T-cell (primary cell): ENCODE measurements at regions not wholly inside any gene's neighbourhood (a gene's known extent, or its start where the extent isn't known, plus 50 kb on each side); places are given as distances from the start of the nearest gene placed in this dataset.

Experiments used
- ATAC-seq, 4 experiments: fragments of 200-7000 bp in 3 of 4; fragments of 150-1000 bp in 1 of 4; cut with Tn5 transposase; replicated peaks in 1 of 4; 1 replicate in 3 of 4; 2 replicates in 1 of 4; pipeline ENCODE4 v1.10.0; 2021; ENCODE audit warnings: moderate library complexity in 3 of 4, mild to moderate bottlenecking in 2 of 4, moderate number of reproducible peaks in 1 of 4
- CTCF ChIA-PET, 2 donors: fragments of 300-600 bp; sonication (Branson Sonifier 250); formaldehyde crosslinking; loops; one replicate each; lab custom pipeline; 2022; ENCODE audit warnings: antibody characterized with exemption in 2 of 2; lab: Charles Lee
- POLR2A ChIA-PET, 2 donors: fragments of 300-600 bp; sonication (Branson Sonifier 250); formaldehyde crosslinking; loops; one replicate each; lab custom pipeline; 2022; ENCODE audit warnings: antibody characterized with exemption in 2 of 2; lab: Charles Lee
- DNase-seq, 35 experiments: peaks; one replicate each; pipeline versions ENCODE4 v3.0.0 to v3.0.0-alpha.2; 2013 to 2023
- H3K27ac ChIP-seq: one replicate; pipeline ENCODE4 v1.5.1; 2013; ENCODE audit warnings: low read length
- H3K27me3 ChIP-seq, 2 experiments: replicated peaks in 1 of 2; 1 replicate in 1 of 2; 2 replicates in 1 of 2; pipeline versions ENCODE4 v1.6.1 to v1.7.0; 2013; ENCODE audit warnings: low read length in 1 of 2, mixed read lengths in 1 of 2; ENCODE audit not compliant: control insufficient read depth in 2 of 2, insufficient read depth in 2 of 2; ENCODE audit errors: extremely low read depth in 1 of 2
- H3K36me3 ChIP-seq, 2 donors: 1 replicate in 1 of 2; 2 replicates in 1 of 2; pipeline versions ENCODE4 v1.6.1 to v1.7.0; 2013; ENCODE audit warnings: low read length in 1 of 2; ENCODE audit not compliant: control insufficient read depth in 2 of 2, insufficient read depth in 1 of 2; ENCODE audit errors: extremely low read depth in 1 of 2
- H3K4me1 ChIP-seq, 2 experiments: 1 replicate in 1 of 2; 2 replicates in 1 of 2; pipeline versions ENCODE4 v1.6.1 to v1.7.0; 2013; ENCODE audit warnings: low read length in 2 of 2, mixed read lengths in 1 of 2; ENCODE audit not compliant: insufficient read depth in 2 of 2, control insufficient read depth in 1 of 2; ENCODE audit errors: extremely low read depth in 1 of 2
- H3K4me3 ChIP-seq, 2 donors: 1 replicate in 1 of 2; 2 replicates in 1 of 2; pipeline versions ENCODE4 v1.5.1 to v1.7.0; 2013; ENCODE audit warnings: mild to moderate bottlenecking in 2 of 2, low read length in 1 of 2, moderate library complexity in 1 of 2; ENCODE audit not compliant: control insufficient read depth in 1 of 2; ENCODE audit errors: extremely low read depth in 1 of 2
- H3K9me3 ChIP-seq: 2 replicates; pipeline ENCODE4 v1.7.0; 2013
- H3K27ac Mint-ChIP-seq, 2 donors: one replicate each; pipeline ENCODE4 v1.8.0; 2020 to 2021; ENCODE audit warnings: mild to moderate bottlenecking in 2 of 2, mixed read lengths in 2 of 2
- H3K27me3 Mint-ChIP-seq, 2 donors: one replicate each; pipeline ENCODE4 v1.8.0; 2021 to 2022; ENCODE audit warnings: mixed read lengths in 2 of 2
- H3K36me3 Mint-ChIP-seq: one replicate; pipeline ENCODE4 v1.8.0; 2021; ENCODE audit warnings: mixed read lengths
- H3K4me1 Mint-ChIP-seq, 3 donors: one replicate each; pipeline ENCODE4 v1.8.0; 2020 to 2022; ENCODE audit warnings: mixed read lengths in 3 of 3, mild to moderate bottlenecking in 1 of 3
- H3K4me3 Mint-ChIP-seq, 3 donors: one replicate each; pipeline ENCODE4 v1.8.0; 2020 to 2022; ENCODE audit warnings: mild to moderate bottlenecking in 3 of 3, mixed read lengths in 3 of 3, moderate library complexity in 3 of 3
- H3K9me3 Mint-ChIP-seq, 3 donors: one replicate each; pipeline ENCODE4 v1.8.0; 2020 to 2022; ENCODE audit warnings: mixed read lengths in 3 of 3
- WGBS: methylation state at CpG from one replicate; pipeline ENCODE4 v1.1.5; 2013; ENCODE audit warnings: missing lambda C conversion rate; ENCODE audit not compliant: insufficient coverage; 5-methylcytosine and 5-hydroxymethylcytosine counted together

DNA sequence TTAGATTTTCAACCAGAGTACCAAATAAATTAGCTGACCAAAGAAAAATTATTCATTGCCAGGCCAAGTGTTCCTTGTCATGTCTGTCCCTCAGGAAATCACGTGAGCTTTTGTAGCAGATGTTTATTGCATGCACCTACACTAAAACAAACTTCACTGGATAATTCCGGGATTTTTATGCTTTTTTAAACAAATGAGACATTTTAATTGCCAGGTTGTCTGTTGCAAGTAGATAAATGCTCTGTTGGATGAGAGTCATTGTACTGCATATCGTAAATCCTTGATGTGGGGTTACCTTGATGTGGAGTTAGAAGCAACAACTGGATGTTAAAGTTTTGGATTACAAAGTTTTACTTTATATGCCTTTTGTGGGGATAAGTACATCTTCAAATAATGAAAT, 1187.7 kb upstream of the PCDH9 start:
- H3K27me3 ChIP-seq, result no peaks in the 10 kb centered on the region
- Mint-ChIP-seq H3K4me1 (no peaks in the 10 kb centered on the region), H3K4me3 (no peak overlapping the region), H3K27me3 (no peaks in the 10 kb centered on the region), H3K36me3 (no peaks in the 10 kb centered on the region), H3K27ac (no peak overlapping the region), H3K9me3 (peaks cover 12 to 24% (median 23%) of the 10 kb centered on the region in 3 donors)
- H3K4me3 ChIP-seq, result no peak overlapping the region
- DNase-seq (no peak), ATAC-seq (no peak)
- no peaks in the 10 kb centered on the region for H3K36me3 ChIP-seq
- ChIA-PET CTCF (no interaction called here), POLR2A (interaction anchor here in 1 of 2 donors (0.5 kb wide), 1 partner anchor 147 kb away, joined by 3 read pairs; no protein-coding TSS in a partner anchor)
- no peaks in the 10 kb centered on the region for H3K4me1 ChIP-seq
- H3K27ac ChIP-seq, result no peak overlapping the region
- no CpG with 5 or more reads among the region's 3 CpGs for WGBS
- no peaks in the 10 kb centered on the region for H3K9me3 ChIP-seq

DNA sequence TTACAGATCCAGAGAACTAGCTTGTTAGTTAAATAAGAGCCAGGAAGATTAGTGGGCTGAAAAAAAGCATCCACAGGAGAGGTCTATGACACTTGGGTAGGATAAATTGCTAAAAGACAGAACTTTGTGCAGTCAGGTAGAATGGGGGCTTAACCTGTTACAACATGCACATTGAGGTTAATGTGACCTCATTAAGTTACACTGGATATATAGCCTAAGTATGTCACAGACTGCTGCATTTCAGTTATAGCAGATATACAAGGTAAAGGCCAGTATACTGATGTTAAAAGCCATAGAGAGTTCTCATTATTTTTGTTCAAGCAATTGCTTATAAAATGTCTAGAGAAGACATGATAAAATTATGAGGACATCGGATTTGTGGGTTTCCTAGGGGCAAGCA, 1179.9 kb upstream of the PCDH9 start:
- no peak for DNase-seq
- Histone ChIP-seq H3K36me3 (no peaks in the 10 kb centered on the region), H3K27ac (no peak overlapping the region), H3K4me1 (no peaks in the 10 kb centered on the region), H3K4me3 (no peak overlapping the region), H3K27me3 (no peaks in the 10 kb centered on the region), H3K9me3 (no peaks in the 10 kb centered on the region)
- no peak overlapping the region for H3K4me3 Mint-ChIP-seq
- ATAC-seq, result no peak
- WGBS, result no CpG with 5 or more reads among the region's 1 CpG
- CTCF ChIA-PET, result no interaction called here
- no peaks in the 10 kb centered on the region for H3K4me1 Mint-ChIP-seq
- no peaks in the 10 kb centered on the region for H3K36me3 Mint-ChIP-seq
- POLR2A ChIA-PET, result no interaction called here
- no peak overlapping the region for H3K27ac Mint-ChIP-seq
- peaks cover 8 to 27% (median 11%) of the 10 kb centered on the region in 3 donors for H3K9me3 Mint-ChIP-seq
- no peaks in the 10 kb centered on the region for H3K27me3 Mint-ChIP-seq

DNA sequence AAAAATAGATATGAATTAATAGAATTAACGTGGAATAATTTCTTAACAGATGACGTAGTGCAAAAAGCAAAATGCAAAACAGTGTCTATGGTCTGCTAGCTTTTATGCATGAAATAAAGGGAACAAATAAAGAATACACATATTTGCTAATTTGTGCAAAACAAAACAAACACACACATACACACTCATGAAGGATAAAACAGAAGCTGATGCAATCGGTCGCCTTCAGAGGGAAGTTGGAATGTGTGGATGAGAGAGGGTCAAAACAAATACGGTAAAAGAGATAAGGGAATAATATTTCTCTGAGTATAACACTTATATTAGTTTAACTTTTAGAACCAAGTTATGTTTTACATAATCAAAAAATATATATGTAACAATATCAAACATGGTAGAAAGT, 1160.9 kb upstream of the PCDH9 start:
- Histone ChIP-seq H3K27me3 (no peaks in the 10 kb centered on the region), H3K4me3 (no peak overlapping the region), H3K36me3 (no peaks in the 10 kb centered on the region), H3K4me1 (no peaks in the 10 kb centered on the region), H3K27ac (no peak overlapping the region), H3K9me3 (no peaks in the 10 kb centered on the region)
- H3K4me3 Mint-ChIP-seq, result no peak overlapping the region
- DNase-seq (no peak), ATAC-seq (no peak)
- H3K36me3 Mint-ChIP-seq, result no peaks in the 10 kb centered on the region
- no peaks in the 10 kb centered on the region for H3K27me3 Mint-ChIP-seq
- POLR2A ChIA-PET, result interaction anchor here in 1 of 2 donors (0.6 kb wide), 1 partner anchor 8 kb away, joined by 4 read pairs; no protein-coding TSS in a partner anchor
- no peak overlapping the region for H3K27ac Mint-ChIP-seq
- no CpG with 5 or more reads among the region's 5 CpGs for WGBS
- CTCF ChIA-PET, result no interaction called here
- H3K4me1 Mint-ChIP-seq, result no peaks in the 10 kb centered on the region
- peaks cover 11 to 25% (median 15%) of the 10 kb centered on the region in 3 donors for H3K9me3 Mint-ChIP-seq

DNA sequence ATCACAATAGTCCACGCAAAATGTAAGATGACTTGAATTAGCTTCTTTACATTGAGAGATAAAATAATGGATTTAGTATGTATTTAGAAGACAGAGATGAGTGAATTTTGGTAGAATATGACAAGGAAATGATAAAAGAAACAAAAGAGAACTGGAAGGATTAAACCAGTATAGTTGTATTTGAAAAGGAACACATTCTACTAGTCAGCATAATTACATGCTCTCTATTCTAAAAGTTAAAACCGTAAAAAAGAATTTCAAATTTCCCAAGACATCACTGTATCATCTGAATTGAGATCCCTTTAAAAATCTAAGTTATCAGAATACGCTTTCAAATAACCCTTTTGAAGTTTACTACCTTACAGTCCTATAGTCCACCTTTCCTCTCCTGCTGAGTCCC, 1156.7 kb upstream of the PCDH9 start:
- Mint-ChIP-seq H3K36me3 (no peaks in the 10 kb centered on the region), H3K27me3 (no peaks in the 10 kb centered on the region), H3K27ac (no peak overlapping the region), H3K4me3 (no peak overlapping the region), H3K4me1 (no peaks in the 10 kb centered on the region), H3K9me3 (peaks cover 10 to 27% (median 15%) of the 10 kb centered on the region in 3 donors)
- no peak overlapping the region for H3K27ac ChIP-seq
- no peaks in the 10 kb centered on the region for H3K36me3 ChIP-seq
- ATAC-seq (no peak), DNase-seq (no peak)
- H3K9me3 ChIP-seq, result peaks cover 2% of the 10 kb centered on the region
- H3K4me1 ChIP-seq, result no peaks in the 10 kb centered on the region
- H3K4me3 ChIP-seq, result no peak overlapping the region
- CTCF ChIA-PET, result no interaction called here
- 93% methylated on average over 3 of the region's 3 CpGs for WGBS
- POLR2A ChIA-PET, result no interaction called here
- no peaks in the 10 kb centered on the region for H3K27me3 ChIP-seq

DNA sequence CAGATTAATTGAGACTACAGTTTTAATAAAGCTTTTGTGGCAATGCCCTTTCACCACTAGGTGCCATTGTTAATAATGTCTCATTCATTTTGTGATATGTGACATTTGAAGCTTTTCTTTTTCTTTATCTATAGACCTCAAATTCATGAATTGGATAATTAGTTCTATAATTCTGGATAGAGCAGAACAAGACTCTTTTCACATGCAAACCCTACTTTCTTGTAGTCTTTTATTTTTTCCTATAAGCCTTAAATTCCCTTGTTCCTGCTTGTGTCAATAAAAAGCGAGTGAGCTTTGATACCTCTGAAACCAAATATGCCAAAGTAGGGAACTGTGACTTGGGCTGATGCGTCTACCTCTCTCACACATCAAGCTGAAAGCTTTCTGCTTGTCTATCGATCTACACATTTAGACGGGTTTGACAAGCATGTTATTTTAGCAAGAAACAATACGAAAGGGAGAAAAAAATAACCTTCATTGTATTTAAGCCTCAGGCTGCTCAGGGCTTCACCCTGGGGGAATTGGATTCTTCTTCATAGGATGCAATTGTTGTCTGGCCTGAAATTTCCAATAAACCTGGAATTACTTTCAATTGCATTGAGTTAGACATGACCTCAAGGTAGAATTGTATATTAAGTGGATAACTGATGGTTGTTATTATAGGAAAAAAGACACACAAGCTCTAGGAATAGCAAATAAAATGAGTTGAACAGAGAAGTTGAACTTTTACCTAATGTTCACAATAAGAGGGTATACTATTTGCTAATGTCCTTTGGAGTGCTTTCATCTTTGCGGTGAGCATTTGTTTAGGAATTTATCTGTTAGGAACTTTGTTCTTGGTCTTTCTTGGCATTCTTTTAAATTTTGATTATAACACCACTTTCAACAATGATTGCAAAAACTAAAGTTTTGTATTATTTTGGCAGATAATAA, 1150.2 kb upstream of the PCDH9 start:
- DNase-seq, result no peak
- CTCF ChIA-PET, result no interaction called here
- Mint-ChIP-seq H3K27me3 (no peaks in the 10 kb centered on the region), H3K36me3 (no peaks in the 10 kb centered on the region), H3K9me3 (peaks cover 11 to 26% (median 15%) of the 10 kb centered on the region in 3 donors), H3K4me3 (no peak overlapping the region), H3K4me1 (no peaks in the 10 kb centered on the region), H3K27ac (no peak overlapping the region)
- Histone ChIP-seq H3K36me3 (no peaks in the 10 kb centered on the region), H3K4me3 (no peak overlapping the region), H3K27ac (no peak overlapping the region), H3K27me3 (no peaks in the 10 kb centered on the region), H3K9me3 (peaks cover under 1% of the 10 kb centered on the region), H3K4me1 (no peaks in the 10 kb centered on the region)
- POLR2A ChIA-PET, result no interaction called here
- ATAC-seq, result no peak
- no CpG with 5 or more reads among the region's 6 CpGs for whole genome bisulfite sequencing

DNA sequence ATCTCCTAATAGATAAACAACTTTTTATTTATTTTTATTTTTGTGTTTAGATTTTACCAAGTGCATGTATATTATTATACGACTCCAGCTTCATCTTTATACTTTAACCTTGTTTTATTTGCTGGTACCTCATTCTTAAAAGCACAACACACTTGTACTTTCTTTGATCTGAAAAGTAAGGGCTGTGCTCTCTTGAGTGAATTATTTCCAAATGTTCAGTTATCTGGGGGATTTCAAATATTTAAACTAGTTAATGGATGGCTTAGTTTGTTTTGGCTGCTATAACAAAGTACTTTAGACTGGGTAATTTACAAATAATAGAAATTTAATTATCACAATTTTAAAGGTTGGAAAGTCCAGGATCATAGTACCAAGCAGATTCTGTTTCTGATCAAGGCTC, 1148.2 kb upstream of the PCDH9 start:
- ChIA-PET CTCF (no interaction called here), POLR2A (no interaction called here)
- H3K9me3 Mint-ChIP-seq, result peaks cover 14 to 25% (median 15%) of the 10 kb centered on the region in 3 donors
- H3K27me3 Mint-ChIP-seq, result no peaks in the 10 kb centered on the region
- H3K27ac ChIP-seq, result no peak overlapping the region
- no peaks in the 10 kb centered on the region for H3K9me3 ChIP-seq
- WGBS, result no CpG with 5 or more reads among the region's 1 CpG
- ATAC-seq (no peak), DNase-seq (no peak)
- no peaks in the 10 kb centered on the region for H3K4me1 Mint-ChIP-seq
- H3K36me3 ChIP-seq, result no peaks in the 10 kb centered on the region
- H3K4me3 Mint-ChIP-seq, result no peak overlapping the region
- no peaks in the 10 kb centered on the region for H3K27me3 ChIP-seq
- no peak overlapping the region for H3K4me3 ChIP-seq
- no peaks in the 10 kb centered on the region for H3K36me3 Mint-ChIP-seq
- H3K27ac Mint-ChIP-seq, result no peak overlapping the region
- H3K4me1 ChIP-seq, result no peaks in the 10 kb centered on the region
